ENCODE measurements at regions not wholly inside any gene's neighbourhood (a gene's known extent, or its start where the extent isn't known, plus 50 kb on each side); places are given as distances from the start of the nearest gene placed in this dataset.
"Not testable (repeated sequence)": the region's sequence is repeated elsewhere in the genome, so short reads cannot be mapped to it uniquely, and the experiment has no call there.

GRCh38 chr4:85168234-85168834 lies 201.8 kb upstream of the WDFY3 start:
- DNase-seq = no peak

GRCh38 chr4:85170241-85170640 lies 203.8 kb upstream of the WDFY3 start:
- no peak for DNase-seq

- no peak for DNase-seq
These were observed 208.7 kb upstream of the WDFY3 start for GRCh38 chr4:85175190-85175589.

GRCh38 chr4:85177092-85177491 lies 210.6 kb upstream of the WDFY3 start:
- no peak for DNase-seq

- DNase-seq = no peak
These were observed 211.2 kb upstream of the WDFY3 start for GRCh38 chr4:85177679-85178078.

GRCh38 chr4:85180533-85180932 lies 214.0 kb upstream of the WDFY3 start:
- no peak for DNase-seq

GRCh38 chr4:85187106-85187505 lies 220.6 kb upstream of the WDFY3 start:
- DNase-seq = no peak

- not testable (repeated sequence) for DNase-seq
These were observed 229.5 kb upstream of the WDFY3 start for GRCh38 chr4:85196015-85196414.

GRCh38 chr4:85200106-85200505 lies 233.6 kb upstream of the WDFY3 start:
- no peak for DNase-seq

GRCh38 chr4:85209161-85209560 lies 242.7 kb upstream of the WDFY3 start:
- no peak for DNase-seq

- DNase-seq = no peak
These were observed 243.9 kb upstream of the WDFY3 start for GRCh38 chr4:85210353-85210752.

- not testable (repeated sequence) for DNase-seq
These were observed 250.1 kb upstream of the WDFY3 start for GRCh38 chr4:85216571-85216970.

GRCh38 chr4:85218756-85219155 lies 252.3 kb upstream of the WDFY3 start:
- DNase-seq = no peak

- DNase-seq = no peak
These were observed 253.3 kb upstream of the ARHGAP24 start for GRCh38 chr4:85221606-85222005.

GRCh38 chr4:85222561-85222960 lies 252.4 kb upstream of the ARHGAP24 start:
- no peak for DNase-seq

- DNase-seq = no peak
These were observed 246.7 kb upstream of the ARHGAP24 start for GRCh38 chr4:85228264-85228663.

- no peak for DNase-seq
These were observed 241.4 kb upstream of the ARHGAP24 start for GRCh38 chr4:85233516-85233915.

GRCh38 chr4:85243857-85244256 lies 231.1 kb upstream of the ARHGAP24 start:
- no peak for DNase-seq

- no peak for DNase-seq
These were observed 230.3 kb upstream of the ARHGAP24 start for GRCh38 chr4:85244638-85245037.

- DNase-seq = no peak
These were observed 228.9 kb upstream of the ARHGAP24 start for GRCh38 chr4:85246055-85246454.

GRCh38 chr4:85250852-85251251 lies 224.1 kb upstream of the ARHGAP24 start:
- DNase-seq = no peak

GRCh38 chr4:85257817-85258370 lies 217.1 kb upstream of the ARHGAP24 start:
- no peak for DNase-seq

GRCh38 chr4:85260064-85260463 lies 214.9 kb upstream of the ARHGAP24 start:
- no peak for DNase-seq

- no peak for DNase-seq
These were observed 209.7 kb upstream of the ARHGAP24 start for GRCh38 chr4:85265234-85265633.

GRCh38 chr4:85268188-85268587 lies 206.8 kb upstream of the ARHGAP24 start:
- no peak for DNase-seq
